Naive thymus-derived CD4-positive, alpha-beta T cell (primary cell): ENCODE measurements at regions not wholly inside any gene's neighbourhood (a gene's known extent, or its start where the extent isn't known, plus 50 kb on each side); places are given as distances from the start of the nearest gene placed in this dataset. TPM values are rescaled to one million over a fixed set of nuclear protein-coding genes. Genes with fewer than 3 reads are reported as not detected.
A peak's percentile ranks its signal among the peaks of the same experiment; 100 is the strongest.
"Not testable (repeated sequence)": the region's sequence is repeated elsewhere in the genome, so short reads cannot be mapped to it uniquely, and the experiment has no call there.

Source experiments
- ATAC-seq: fragments of 150-1000 bp; cut with Tn5 transposase; 2 replicates; pipeline ENCODE4 v1.10.0; 2021; ENCODE audit warnings: mild to moderate bottlenecking, moderate library complexity
- CTCF ChIA-PET: fragments of 350-600 bp; sonication (Branson Sonifier 250); formaldehyde crosslinking; loops from one replicate; lab custom pipeline; 2021; ENCODE audit warnings: antibody characterized with exemption; lab: Charles Lee
- POLR2A ChIA-PET: fragments of 350-600 bp; sonication (Branson Sonifier 250); formaldehyde crosslinking; loops from one replicate; lab custom pipeline; 2021; ENCODE audit warnings: antibody characterized with exemption, inconsistent platforms; lab: Charles Lee
- DNase-seq, 9 donors: peaks; one replicate each; pipeline versions ENCODE4 v3.0.0 to v3.0.0-alpha.2; 2020 to 2022; ENCODE audit warnings: mixed read lengths in 1 of 9
- H3K27ac ChIP-seq: one replicate; pipeline ENCODE4 v1.7.0; 2013; ENCODE audit warnings: mild to moderate bottlenecking, low read depth, low read length, moderate library complexity
- H3K27me3 ChIP-seq, 2 donors: one replicate each; pipeline ENCODE4 v1.7.0; 2013; ENCODE audit warnings: low read length in 2 of 2, mild to moderate bottlenecking in 2 of 2, moderate library complexity in 2 of 2; ENCODE audit not compliant: control insufficient read depth in 2 of 2, insufficient read depth in 2 of 2
- H3K36me3 ChIP-seq, 3 experiments: 1 replicate in 2 of 3; 2 replicates in 1 of 3; pipeline ENCODE4 v1.7.0; 2013; ENCODE audit warnings: low read length in 3 of 3, mild to moderate bottlenecking in 3 of 3, moderate library complexity in 1 of 3; ENCODE audit not compliant: insufficient read depth in 3 of 3, control insufficient read depth in 2 of 3
- H3K4me1 ChIP-seq, 2 donors: one replicate each; pipeline ENCODE4 v1.7.0; 2013; ENCODE audit warnings: low read length in 2 of 2, mild to moderate bottlenecking in 2 of 2, moderate library complexity in 1 of 2; ENCODE audit not compliant: control insufficient read depth in 2 of 2, insufficient read depth in 2 of 2
- H3K4me3 ChIP-seq: 2 replicates; pipeline ENCODE4 v1.7.0; 2013; ENCODE audit warnings: mild to moderate bottlenecking, low read length
- H3K9me3 ChIP-seq, 3 experiments: 1 replicate in 2 of 3; 2 replicates in 1 of 3; pipeline ENCODE4 v1.7.0; 2013; ENCODE audit warnings: low read length in 3 of 3; ENCODE audit not compliant: control insufficient read depth in 2 of 3
- H3K27ac Mint-ChIP-seq, 9 donors: one replicate each; pipeline ENCODE4 v1.8.0; 2020 to 2022; ENCODE audit warnings: mixed read lengths in 9 of 9, mild to moderate bottlenecking in 8 of 9, moderate library complexity in 5 of 9, inconsistent platforms in 2 of 9
- H3K27me3 Mint-ChIP-seq, 5 donors: one replicate each; pipeline ENCODE4 v1.8.0; 2021 to 2022; ENCODE audit warnings: mixed read lengths in 5 of 5, mild to moderate bottlenecking in 1 of 5
- H3K36me3 Mint-ChIP-seq, 5 donors: one replicate each; pipeline ENCODE4 v1.8.0; 2020 to 2022; ENCODE audit warnings: mixed read lengths in 5 of 5, mild to moderate bottlenecking in 3 of 5, inconsistent platforms in 1 of 5
- H3K4me1 Mint-ChIP-seq, 7 donors: one replicate each; pipeline ENCODE4 v1.8.0; 2020 to 2022; ENCODE audit warnings: mixed read lengths in 7 of 7, mild to moderate bottlenecking in 3 of 7, inconsistent platforms in 1 of 7
- H3K4me3 Mint-ChIP-seq, 10 donors: one replicate each; pipeline ENCODE4 v1.8.0; 2020 to 2022; ENCODE audit warnings: mild to moderate bottlenecking in 10 of 10, mixed read lengths in 10 of 10, moderate library complexity in 6 of 10, inconsistent platforms in 2 of 10
- H3K9me3 Mint-ChIP-seq, 11 donors: one replicate each; pipeline ENCODE4 v1.8.0; 2020 to 2022; ENCODE audit warnings: mixed read lengths in 11 of 11, mild to moderate bottlenecking in 4 of 11, inconsistent platforms in 1 of 11, moderate library complexity in 1 of 11
- intact Hi-C, 2 donors: fragments of 100-400 bp; cut with micrococcal nuclease; formaldehyde crosslinking; loops; one replicate each; pipeline ENCODE4 v1.15.1; 2023
- microRNA-seq: library from miRNA; unstranded; fragments of <30 nt; microRNA quantifications from one replicate; pipeline ENCODE4 v1.2.0, GENCODE V29; 2022; ENCODE audit warnings: borderline microRNAs expressed

DNA sequence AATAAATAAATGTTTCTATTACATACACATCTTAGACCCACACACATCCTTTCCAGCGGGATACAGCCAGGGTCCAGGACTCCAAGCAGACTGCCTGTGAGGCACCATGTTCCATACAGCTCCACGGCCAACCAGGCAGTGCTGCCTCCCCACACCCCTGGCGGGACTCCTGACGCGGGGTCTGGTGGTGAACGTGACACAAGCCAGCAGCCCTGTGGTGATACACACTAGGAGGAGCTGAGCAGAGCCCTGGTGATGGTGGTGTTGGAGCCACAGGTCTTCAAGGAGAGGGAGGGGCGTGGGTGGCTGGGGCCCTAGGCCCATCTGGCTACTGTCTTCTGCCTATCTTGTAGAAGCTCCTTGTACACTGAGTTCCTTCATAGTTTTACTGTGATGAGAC lies 53.1 kb upstream of the LPCAT1 start:
- intact Hi-C loops, result not testable (repeated sequence)
- peak; percentile 42 for ATAC-seq

GRCh38 chr5:1575991-1576714 lies 52.4 kb upstream of the LPCAT1 start:
- H3K27ac ChIP-seq, POLR2A ChIA-PET, DNase-seq, CTCF ChIA-PET, intact Hi-C loops, H3K4me3 ChIP-seq, H3K27me3 ChIP-seq, H3K4me3 Mint-ChIP-seq, H3K9me3 ChIP-seq, H3K4me1 ChIP-seq, H3K27ac Mint-ChIP-seq, H3K9me3 Mint-ChIP-seq, H3K36me3 ChIP-seq, H3K27me3 Mint-ChIP-seq, H3K4me1 Mint-ChIP-seq, ATAC-seq: not testable (repeated sequence)
- H3K36me3 Mint-ChIP-seq, result peaks cover 9 to 35% (median 24%) of the 10 kb centered on the region in 5 donors

More for the DNA sequence above, 53.1 kb upstream of the LPCAT1 start:
- H3K27me3 Mint-ChIP-seq, H3K9me3 ChIP-seq, H3K27me3 ChIP-seq, H3K4me1 ChIP-seq, H3K4me3 ChIP-seq, POLR2A ChIA-PET, H3K4me1 Mint-ChIP-seq, H3K36me3 ChIP-seq, H3K9me3 Mint-ChIP-seq, CTCF ChIA-PET, DNase-seq, H3K27ac ChIP-seq, H3K4me3 Mint-ChIP-seq: not testable (repeated sequence)
- Mint-ChIP-seq H3K36me3 (peaks cover 9 to 33% (median 28%) of the 10 kb centered on the region in 5 donors), H3K27ac (peak overlapping the region in 1 of 9 donors; percentile 60)

DNA sequence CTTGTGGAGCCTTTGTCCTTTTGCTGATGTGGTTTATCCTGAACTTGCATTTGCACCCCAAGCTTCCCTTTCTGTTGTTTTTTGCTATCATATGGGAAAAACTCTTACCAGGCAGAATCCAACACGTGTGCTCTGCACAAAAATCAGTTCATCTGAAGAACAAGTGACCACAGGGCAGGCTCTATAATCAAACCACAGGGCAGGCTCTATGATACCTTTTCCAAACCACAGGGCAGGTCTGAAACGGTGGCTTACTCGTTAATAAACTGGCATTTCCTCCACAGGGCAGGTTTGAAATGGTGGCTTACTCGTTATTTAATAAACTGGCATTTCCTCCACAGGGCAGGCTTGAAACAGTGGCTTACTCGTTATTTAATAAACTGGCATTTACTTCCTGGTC lies 51.7 kb upstream of the LPCAT1 start:
- H3K27me3 ChIP-seq, H3K36me3 ChIP-seq, H3K4me3 ChIP-seq, H3K4me3 Mint-ChIP-seq, DNase-seq, intact Hi-C loops, H3K27ac Mint-ChIP-seq, H3K4me1 ChIP-seq, H3K27me3 Mint-ChIP-seq, H3K9me3 Mint-ChIP-seq, ATAC-seq, H3K9me3 ChIP-seq, H3K4me1 Mint-ChIP-seq, POLR2A ChIA-PET, H3K27ac ChIP-seq, CTCF ChIA-PET: not testable (repeated sequence)
- H3K36me3 Mint-ChIP-seq, result peaks cover 11 to 38% (median 24%) of the 10 kb centered on the region in 5 donors

DNA sequence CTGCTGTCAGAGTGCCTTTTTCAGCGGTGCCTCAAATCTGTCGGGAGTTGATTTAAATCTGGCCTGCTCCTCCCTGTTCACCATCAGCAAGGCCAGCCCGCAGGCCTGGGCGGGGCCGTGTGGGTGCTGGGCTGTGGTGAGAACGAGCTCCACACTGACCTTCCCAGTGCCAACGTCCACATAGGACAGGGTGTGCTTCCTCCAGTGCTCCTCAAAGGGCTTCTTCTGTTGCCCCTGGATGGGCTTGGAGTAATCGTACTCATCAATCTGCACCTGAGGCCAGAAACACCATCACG lies 50.2 kb upstream of the LPCAT1 start:
- H3K4me1 ChIP-seq, H3K9me3 ChIP-seq, H3K27ac ChIP-seq, POLR2A ChIA-PET, H3K4me3 ChIP-seq, DNase-seq, H3K4me3 Mint-ChIP-seq, H3K4me1 Mint-ChIP-seq, H3K9me3 Mint-ChIP-seq, intact Hi-C loops, ATAC-seq, H3K36me3 ChIP-seq, H3K27ac Mint-ChIP-seq, CTCF ChIA-PET, H3K27me3 ChIP-seq, H3K27me3 Mint-ChIP-seq: not testable (repeated sequence)
- peaks cover 8 to 35% (median 16%) of the 10 kb centered on the region in 5 donors for H3K36me3 Mint-ChIP-seq

DNA sequence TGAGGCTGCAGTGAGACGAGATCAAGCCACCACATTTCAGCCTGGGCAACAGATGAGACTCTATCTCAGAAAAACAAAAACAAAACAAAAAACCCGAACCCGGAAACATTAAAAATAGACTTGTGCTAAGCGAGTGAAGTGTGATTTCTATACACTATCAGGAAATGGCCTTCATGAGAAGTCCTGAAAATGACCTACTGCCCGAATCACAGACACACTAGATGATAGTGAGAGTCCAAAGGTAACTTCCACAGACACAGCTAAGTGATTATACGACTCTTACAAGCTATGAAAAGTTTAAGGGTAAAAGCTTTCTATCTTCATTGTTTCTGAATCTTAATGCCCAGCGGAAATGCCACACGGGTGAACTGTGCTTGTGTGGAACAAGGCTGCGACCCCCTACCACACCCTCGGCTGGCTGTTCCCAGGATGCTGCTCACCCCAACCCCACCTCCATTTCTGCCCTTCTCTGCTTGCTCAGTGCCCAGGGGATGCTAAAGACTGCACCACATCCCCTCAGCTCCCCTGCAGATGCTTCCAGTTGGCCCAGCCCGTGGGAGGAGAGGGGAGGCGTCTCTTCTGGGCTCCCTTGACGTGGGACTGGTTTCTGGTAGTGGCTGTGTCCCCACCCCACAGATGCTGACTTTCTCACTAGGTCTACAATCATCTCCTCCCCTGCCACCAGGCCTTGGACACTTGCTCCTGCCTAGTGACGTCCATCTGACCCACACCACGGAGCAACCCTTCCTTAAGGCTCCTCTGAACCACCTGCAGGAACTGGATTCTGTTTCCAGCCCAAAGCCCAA lies 49.7 kb upstream of the LPCAT1 start:
- H3K9me3 ChIP-seq, H3K4me1 ChIP-seq, H3K4me1 Mint-ChIP-seq, ATAC-seq, DNase-seq, H3K9me3 Mint-ChIP-seq, H3K27me3 ChIP-seq, CTCF ChIA-PET, H3K36me3 ChIP-seq, H3K27me3 Mint-ChIP-seq, intact Hi-C loops, H3K27ac ChIP-seq, H3K4me3 ChIP-seq, H3K27ac Mint-ChIP-seq, POLR2A ChIA-PET: not testable (repeated sequence)
- peak overlapping the region in 1 of 10 donors; percentile 9 for H3K4me3 Mint-ChIP-seq
- H3K36me3 Mint-ChIP-seq, result peaks cover 4 to 30% (median 11%) of the 10 kb centered on the region in 5 donors

Small RNAs in the stretch of these regions (microRNA-seq; reads per million reads assigned to microRNA genes)
- gene MIR4277, result not detected
